ENCODE measurements at regions not wholly inside any gene's neighbourhood (a gene's known extent, or its start where the extent isn't known, plus 50 kb on each side); places are given as distances from the start of the nearest gene placed in this dataset.

DNA sequence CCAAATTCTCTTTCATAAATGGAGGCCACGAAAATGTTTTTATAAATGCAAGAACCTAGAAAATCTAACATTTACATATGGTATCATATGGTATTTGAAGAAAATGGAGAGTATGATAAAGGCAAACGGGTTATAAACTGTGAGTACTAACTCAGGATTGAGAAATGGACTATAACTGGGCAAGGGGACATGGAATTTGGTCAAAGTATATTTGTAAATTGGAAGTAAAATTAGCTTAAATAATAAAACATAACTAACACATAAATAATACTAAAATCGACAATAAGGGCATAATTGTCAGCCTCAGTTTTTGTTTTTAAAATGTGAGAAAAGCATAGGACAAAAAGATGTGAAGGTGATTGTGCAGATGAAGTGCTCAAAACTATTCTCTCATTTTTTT lies 1516.3 kb upstream of the MIR17HG start:
- H3K4me3 Mint-ChIP-seq: no peak overlapping the region
- peaks cover 23% of the 10 kb centered on the region for H3K4me1 Mint-ChIP-seq
- DNase-seq: no peak
- H3K27me3 Mint-ChIP-seq (ENCODE audit: low read depth, poor library complexity): no peaks in the 10 kb centered on the region
- H3K9me3 Mint-ChIP-seq: no peaks in the 10 kb centered on the region
- TF ChIP-seq, protein P1, sequence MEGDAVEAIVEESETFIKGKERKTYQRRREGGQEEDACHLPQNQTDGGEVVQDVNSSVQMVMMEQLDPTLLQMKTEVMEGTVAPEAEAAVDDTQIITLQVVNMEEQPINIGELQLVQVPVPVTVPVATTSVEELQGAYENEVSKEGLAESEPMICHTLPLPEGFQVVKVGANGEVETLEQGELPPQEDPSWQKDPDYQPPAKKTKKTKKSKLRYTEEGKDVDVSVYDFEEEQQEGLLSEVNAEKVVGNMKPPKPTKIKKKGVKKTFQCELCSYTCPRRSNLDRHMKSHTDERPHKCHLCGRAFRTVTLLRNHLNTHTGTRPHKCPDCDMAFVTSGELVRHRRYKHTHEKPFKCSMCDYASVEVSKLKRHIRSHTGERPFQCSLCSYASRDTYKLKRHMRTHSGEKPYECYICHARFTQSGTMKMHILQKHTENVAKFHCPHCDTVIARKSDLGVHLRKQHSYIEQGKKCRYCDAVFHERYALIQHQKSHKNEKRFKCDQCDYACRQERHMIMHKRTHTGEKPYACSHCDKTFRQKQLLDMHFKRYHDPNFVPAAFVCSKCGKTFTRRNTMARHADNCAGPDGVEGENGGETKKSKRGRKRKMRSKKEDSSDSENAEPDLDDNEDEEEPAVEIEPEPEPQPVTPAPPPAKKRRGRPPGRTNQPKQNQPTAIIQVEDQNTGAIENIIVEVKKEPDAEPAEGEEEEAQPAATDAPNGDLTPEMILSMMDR (IDR thresholded peaks at IDR 0.05): no peak
- no peak overlapping the region for H3K27ac Mint-ChIP-seq
- no peaks in the 10 kb centered on the region for H3K36me3 Mint-ChIP-seq (ENCODE audit: low read depth)

DNA sequence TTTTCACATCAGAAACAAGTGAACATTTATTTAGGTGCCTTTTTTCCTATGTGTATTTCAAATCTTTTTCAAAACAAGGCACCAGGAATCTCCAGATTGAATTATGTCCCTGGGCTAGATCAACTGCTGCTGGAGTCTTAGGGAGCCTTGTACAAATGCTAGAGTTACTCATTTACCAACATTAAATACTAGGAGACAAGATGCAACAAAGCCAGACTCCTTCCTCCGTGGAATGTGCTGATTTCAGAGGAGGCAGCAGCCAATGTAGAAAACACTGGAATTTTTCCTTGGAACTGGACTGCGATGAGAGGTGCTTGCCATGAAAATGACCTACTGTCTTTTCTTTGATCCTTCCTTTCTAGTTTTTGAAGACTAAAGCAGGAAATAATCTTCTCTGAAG lies 1514.7 kb upstream of the MIR17HG start:
- Mint-ChIP-seq H3K4me1 (peaks cover 23% of the 10 kb centered on the region), H3K27ac (peak overlapping the region; percentile 77), H3K4me3 (no peak overlapping the region), H3K27me3 (ENCODE audit: low read depth, poor library complexity) (no peaks in the 10 kb centered on the region), H3K36me3 (ENCODE audit: low read depth) (no peaks in the 10 kb centered on the region), H3K9me3 (no peaks in the 10 kb centered on the region)
- DNase-seq: no peak
- TF ChIP-seq, protein P1 (IDR thresholded peaks at IDR 0.05): no peak

DNA sequence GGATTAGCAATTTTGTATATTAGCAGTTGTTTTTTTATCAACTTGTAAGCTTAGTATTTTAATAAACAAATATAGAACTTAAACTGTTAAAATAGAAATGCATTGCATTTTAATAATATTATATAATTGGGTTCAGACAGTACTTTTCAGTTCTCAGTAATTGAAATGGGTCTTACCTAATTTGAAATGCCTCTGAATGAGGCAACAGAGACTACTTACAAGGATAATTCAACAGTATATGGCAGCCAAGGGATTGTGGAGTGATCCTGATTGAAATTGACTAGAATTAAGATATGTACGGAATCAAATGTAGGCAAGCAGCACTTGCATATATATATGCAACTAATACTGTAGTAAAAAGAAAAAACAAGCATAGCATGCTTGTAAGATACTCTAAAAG lies 1503.9 kb upstream of the MIR17HG start:
- DNase-seq: no peak
- Mint-ChIP-seq H3K4me1 (no peaks in the 10 kb centered on the region), H3K9me3 (no peaks in the 10 kb centered on the region), H3K4me3 (no peak overlapping the region), H3K27me3 (ENCODE audit: low read depth, poor library complexity) (no peaks in the 10 kb centered on the region), H3K27ac (no peak overlapping the region), H3K36me3 (ENCODE audit: low read depth) (no peaks in the 10 kb centered on the region)
- TF ChIP-seq, protein P1 (IDR thresholded peaks at IDR 0.05): no peak

DNA sequence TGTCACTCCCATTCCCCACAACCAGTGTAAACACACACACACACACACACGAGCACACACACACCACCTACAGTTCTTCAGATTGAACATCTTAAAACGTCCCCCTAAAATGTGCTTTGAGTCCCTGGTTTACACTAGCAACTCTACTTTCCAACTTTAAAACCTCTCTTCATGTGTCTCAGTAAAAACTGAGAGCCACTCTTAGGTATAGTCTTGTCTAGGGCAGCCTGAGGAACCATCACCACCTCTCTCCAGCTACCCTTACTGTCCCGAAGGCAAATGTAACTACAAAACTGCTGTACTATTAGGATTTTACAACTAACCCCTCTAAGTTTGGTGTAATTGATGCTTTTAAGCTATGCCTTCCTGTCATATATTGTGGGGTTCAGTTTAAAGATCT lies 1501.6 kb upstream of the MIR17HG start:
- no peaks in the 10 kb centered on the region for H3K27me3 Mint-ChIP-seq (ENCODE audit: low read depth, poor library complexity)
- DNase-seq: no peak
- H3K36me3 Mint-ChIP-seq (ENCODE audit: low read depth): peaks cover 4% of the 10 kb centered on the region
- no peak overlapping the region for H3K27ac Mint-ChIP-seq
- no peaks in the 10 kb centered on the region for H3K4me1 Mint-ChIP-seq
- TF ChIP-seq, protein P1 (IDR thresholded peaks at IDR 0.05): no peak
- H3K4me3 Mint-ChIP-seq: no peak overlapping the region
- peaks cover 9% of the 10 kb centered on the region for H3K9me3 Mint-ChIP-seq

DNA sequence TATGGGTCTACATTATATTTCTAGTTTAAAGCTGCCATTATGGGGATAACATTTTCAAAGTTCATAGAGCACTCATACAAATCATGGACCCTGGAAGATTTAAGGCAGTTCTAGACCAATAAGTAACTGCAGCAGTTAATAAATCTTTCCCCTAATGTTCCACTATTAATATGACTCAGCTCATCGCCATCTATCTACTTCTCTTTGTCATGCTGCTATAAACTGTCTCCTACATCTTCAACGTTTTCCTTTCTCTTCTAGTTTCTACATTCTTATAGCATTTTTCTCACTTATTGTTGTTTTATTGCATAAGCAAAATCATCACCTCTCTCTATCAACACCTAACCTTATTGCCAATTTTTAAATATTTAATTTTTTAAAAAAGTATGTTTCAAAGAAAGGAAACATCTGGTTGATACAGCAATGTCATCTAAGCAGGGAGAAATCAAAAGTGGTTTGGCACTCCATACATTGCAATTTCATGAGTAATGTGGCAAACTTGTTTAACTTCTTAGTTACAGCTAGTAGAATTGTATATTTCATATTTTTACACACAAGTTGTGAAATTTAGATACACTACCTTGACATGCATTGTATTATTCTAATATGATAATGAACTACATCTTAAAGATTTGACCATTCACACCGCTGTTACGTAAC lies 1500.4 kb upstream of the MIR17HG start:
- Mint-ChIP-seq H3K27ac (no peak overlapping the region), H3K4me1 (no peaks in the 10 kb centered on the region)

DNA sequence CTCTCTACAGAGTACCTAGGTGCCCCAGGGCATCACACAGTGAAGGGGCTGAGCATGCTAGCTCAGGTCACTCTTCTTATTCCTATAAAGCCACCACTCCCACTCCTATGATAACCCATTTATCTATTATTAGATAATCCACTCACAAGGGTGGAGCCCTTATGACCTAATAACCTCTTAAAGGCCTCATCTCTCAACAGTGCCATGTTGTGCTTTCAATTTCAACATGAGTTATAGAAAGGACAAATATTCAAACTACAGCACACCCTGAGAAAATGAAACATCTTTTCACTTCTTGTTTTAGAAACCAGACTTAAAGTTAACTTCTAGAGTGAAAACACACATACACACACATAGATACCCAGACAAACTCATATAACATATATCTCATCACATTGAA lies 1494.9 kb upstream of the MIR17HG start:
- no peak overlapping the region for H3K4me3 Mint-ChIP-seq
- no peak overlapping the region for H3K27ac Mint-ChIP-seq
- peaks cover 4% of the 10 kb centered on the region for H3K36me3 Mint-ChIP-seq (ENCODE audit: low read depth)
- H3K4me1 Mint-ChIP-seq: no peaks in the 10 kb centered on the region
- TF ChIP-seq, protein P1 (IDR thresholded peaks at IDR 0.05): no peak
- DNase-seq: no peak
- no peaks in the 10 kb centered on the region for H3K27me3 Mint-ChIP-seq (ENCODE audit: low read depth, poor library complexity)
- peaks cover 9% of the 10 kb centered on the region for H3K9me3 Mint-ChIP-seq

More for the DNA sequence above, 1500.4 kb upstream of the MIR17HG start:
- TF ChIP-seq, protein P1 (IDR thresholded peaks at IDR 0.05): no peak
- DNase-seq: no peak
- no peaks in the 10 kb centered on the region for H3K27me3 Mint-ChIP-seq (ENCODE audit: low read depth, poor library complexity)
- peaks cover 4% of the 10 kb centered on the region for H3K36me3 Mint-ChIP-seq (ENCODE audit: low read depth)
- peaks cover 9% of the 10 kb centered on the region for H3K9me3 Mint-ChIP-seq
- no peak overlapping the region for H3K4me3 Mint-ChIP-seq
